NCI-H1092 (cell line): ENCODE measurements at regions not wholly inside any gene's neighbourhood (a gene's known extent, or its start where the extent isn't known, plus 50 kb on each side); places are given as distances from the start of the nearest gene placed in this dataset.
"Not testable (repeated sequence)": the region's sequence is repeated elsewhere in the genome, so short reads cannot be mapped to it uniquely, and the experiment has no call there.

ENCODE experiments used
- DNase-seq: peaks from one replicate; lab custom pipeline; 2025; lab: John Stamatoyannopoulos, UW

- DNase-seq, result no peak
Measured at GRCh38 chr17:77341069-77341541, 200.3 kb downstream of the SEC14L1 start.

- not testable (repeated sequence) for DNase-seq
Measured at GRCh38 chr17:77342656-77342990, 201.9 kb downstream of the SEC14L1 start.

GRCh38 chr17:77343031-77343800, 202.4 kb downstream of the SEC14L1 start:
- DNase-seq, result no peak

DNA sequence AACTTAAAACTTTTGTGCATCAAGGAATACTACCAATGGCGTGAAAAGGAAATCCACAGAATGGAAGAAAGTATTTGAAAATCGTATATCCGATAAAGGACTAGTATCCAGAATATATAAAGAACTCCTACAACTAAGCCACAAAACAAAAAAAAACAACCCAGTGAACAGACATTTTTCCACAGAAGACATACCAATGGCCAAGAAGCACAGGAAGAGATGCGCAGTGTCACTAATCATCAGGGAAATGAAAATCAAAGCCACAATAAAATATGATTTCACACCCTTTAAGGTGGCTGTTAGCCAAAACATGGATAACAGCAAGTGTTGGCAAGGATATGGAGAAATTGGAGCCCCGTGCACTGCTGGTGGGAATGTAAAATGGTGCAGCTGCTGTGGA, 203.3 kb downstream of the SEC14L1 start:
- no peak for DNase-seq

GRCh38 chr17:77345260-77345910, 204.6 kb downstream of the SEC14L1 start:
- DNase-seq, result no peak

GRCh38 chr17:77346765-77347164, 206.0 kb downstream of the SEC14L1 start:
- DNase-seq, result no peak

DNA sequence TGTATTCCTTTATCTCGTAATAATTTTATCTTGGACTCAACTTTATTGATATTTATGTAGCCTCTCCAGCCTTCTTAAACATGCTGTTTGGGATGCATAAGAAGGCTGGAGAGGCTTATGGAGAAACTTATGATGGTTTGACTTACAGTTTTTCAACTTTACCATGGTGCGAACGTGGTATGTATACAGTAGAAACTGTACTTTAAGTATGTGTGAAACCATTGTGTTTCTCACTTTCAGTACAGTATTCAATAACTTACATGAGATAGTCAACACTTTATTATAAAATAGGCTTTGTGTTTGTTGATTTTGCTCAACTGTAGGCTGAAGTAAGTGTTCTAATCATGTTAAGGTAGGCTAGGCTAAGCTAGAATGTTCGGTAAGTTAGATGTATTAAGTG, 206.8 kb downstream of the SEC14L1 start:
- no peak for DNase-seq

GRCh38 chr17:77349976-77350830, 209.4 kb downstream of the SEC14L1 start:
- no peak for DNase-seq

DNA sequence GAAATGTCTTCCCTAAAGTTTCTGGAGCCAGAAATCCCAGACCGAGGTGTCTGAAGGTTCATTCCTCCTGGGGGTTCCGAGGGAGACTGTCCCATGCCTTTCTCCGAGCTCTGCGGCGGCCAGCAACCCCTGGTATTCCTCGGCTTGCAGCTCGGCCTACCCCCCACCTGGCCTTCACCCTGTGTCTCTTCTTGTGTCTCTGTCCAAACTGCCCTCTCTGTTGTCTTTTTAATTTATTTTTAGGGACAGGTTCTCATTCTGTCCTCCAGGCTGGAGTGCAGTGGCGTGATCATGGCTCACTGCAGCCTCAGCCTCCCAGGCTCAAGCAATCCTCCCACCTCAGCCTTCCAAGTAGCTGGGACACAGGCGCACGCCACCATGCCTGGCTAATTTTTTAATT, 211.7 kb downstream of the SEC14L1 start:
- no peak for DNase-seq

- DNase-seq, result no peak
Measured at GRCh38 chr17:77352996-77353395, 212.2 kb downstream of the SEC14L1 start.

GRCh38 chr17:77353684-77354419, 213.1 kb downstream of the SEC14L1 start:
- DNase-seq, result no peak

DNA sequence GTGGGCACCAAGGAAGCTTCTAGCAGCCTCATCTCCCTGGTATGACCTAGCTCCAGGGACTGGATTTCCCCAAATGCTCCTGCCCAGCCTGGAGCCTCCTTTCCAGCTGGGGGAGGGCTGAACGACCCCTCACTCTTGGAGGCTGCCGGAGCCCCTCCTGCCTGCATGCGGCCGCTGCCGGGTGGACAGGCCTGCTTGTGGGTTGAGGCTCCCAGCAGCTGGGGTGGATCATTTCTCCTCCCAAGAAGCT, 213.6 kb downstream of the SEC14L1 start:
- no peak for DNase-seq

DNA sequence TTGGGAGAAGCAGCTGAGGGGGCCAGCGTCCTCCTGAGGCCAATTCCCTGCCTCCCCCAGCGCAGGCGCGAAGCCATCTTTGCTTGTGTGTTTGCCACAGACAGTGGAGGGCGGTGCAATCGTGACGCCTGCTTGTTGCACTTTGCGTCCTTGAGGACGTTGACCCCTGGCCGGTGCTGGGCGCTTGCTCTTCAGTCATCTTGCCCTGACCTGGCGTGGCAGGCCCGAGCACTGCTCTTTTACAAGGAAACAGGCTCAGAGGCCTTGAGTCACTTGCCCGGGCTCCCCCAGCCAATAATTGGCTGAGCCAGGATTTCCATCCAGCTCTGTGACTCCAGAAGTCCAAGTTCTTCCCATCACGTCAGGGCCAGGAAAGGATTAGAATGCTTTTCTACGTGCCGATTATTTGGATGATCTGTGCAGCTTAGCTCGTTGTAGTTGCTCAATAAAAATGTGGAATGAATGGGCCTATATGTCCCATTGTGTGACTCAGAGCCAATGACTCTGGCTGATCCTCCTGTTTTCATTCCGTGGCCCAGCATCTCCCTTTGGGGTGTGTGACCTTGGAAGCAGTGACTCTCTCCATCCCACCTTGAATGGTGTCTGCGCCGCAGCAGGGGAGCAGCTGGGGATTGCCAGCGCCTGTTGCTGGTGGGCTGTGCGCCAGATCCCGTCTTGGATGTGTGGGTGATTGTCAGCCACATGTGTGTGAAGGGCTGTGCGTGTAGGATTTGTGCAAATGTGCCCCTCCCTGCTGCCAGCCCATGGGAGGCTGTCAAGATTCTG, 214.1 kb downstream of the SEC14L1 start:
- DNase-seq, result no peak

- no peak for DNase-seq
Measured at GRCh38 chr17:77356109-77356689, 215.4 kb downstream of the SEC14L1 start.

DNA sequence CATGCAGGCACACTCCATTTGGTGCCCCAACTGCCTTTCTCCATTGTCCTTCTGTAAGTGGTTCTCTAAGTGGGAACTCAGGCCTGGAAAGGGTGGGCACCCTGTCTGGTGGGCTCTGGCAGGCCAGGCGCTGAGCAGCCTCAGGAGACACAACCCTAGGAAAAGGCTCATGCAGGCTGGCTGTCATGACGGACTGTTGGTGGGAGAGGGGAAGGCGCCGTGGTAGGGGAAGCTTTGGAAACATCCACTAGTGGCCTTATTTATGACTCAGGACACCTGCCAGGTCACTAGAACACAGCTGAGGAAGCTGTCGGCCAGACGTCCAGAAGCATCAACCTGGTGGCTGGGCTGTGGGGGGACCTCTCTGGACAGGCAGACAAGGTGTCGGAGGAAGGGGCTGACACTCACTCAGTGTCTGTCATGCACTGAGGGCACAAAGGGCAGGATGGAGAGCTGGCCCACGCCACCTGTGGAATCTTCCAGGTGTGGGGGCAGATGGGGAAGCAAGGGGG, 216.0 kb downstream of the SEC14L1 start:
- DNase-seq, result peak; percentile 10

- no peak for DNase-seq
Measured at GRCh38 chr17:77358801-77359200, 218.0 kb downstream of the SEC14L1 start.

DNA sequence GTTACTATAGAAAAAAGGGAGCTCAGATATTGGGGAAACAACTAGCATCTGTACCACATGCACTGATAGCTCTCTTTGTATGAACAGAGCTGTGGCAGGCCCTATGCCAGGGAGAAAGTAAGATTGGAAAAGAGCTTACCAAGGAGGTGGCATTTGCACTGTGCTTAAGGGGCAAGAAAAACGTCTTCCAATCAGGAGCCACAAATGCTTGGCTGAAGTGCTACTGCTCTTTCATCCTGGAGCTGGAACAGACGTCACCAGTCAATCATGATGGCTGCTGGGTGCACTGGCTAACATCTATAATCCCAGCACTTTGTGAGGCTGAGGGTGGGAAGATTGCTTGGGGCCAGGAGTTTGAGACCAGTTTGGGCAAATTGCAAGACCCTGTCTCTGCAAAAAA, 218.5 kb downstream of the SEC14L1 start:
- no peak for DNase-seq

DNA sequence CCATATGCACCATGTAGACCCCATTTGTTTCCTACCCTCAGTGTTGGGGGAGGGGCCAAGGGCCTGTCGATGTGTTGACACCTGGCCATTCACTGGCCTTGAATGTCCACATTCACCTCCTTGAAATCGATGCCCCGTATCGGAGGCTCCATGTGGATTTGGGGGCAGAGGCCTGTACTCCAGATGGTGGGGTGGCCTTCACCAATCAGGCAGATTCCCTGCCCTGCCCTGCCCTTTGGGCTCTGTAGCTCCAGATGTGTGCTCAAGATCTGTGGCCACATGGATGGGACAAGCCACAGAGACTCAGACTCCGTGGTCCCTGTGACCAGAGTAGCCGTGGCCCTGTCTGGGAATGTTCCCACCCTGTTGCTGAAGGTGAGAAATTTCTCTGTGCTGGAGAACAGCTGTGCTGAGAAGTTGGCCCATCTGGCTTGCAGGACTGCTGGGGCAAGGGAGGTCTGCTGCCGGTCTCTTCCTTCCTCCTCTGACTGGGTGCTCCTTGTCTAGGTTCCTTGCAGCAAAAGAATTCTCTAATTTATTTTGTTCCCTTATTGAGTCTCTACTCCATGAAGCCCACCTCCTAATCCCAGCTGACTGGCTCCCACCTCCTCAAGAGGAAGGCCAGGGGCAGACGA, 221.3 kb downstream of the SEC14L1 start:
- no peak for DNase-seq

DNA sequence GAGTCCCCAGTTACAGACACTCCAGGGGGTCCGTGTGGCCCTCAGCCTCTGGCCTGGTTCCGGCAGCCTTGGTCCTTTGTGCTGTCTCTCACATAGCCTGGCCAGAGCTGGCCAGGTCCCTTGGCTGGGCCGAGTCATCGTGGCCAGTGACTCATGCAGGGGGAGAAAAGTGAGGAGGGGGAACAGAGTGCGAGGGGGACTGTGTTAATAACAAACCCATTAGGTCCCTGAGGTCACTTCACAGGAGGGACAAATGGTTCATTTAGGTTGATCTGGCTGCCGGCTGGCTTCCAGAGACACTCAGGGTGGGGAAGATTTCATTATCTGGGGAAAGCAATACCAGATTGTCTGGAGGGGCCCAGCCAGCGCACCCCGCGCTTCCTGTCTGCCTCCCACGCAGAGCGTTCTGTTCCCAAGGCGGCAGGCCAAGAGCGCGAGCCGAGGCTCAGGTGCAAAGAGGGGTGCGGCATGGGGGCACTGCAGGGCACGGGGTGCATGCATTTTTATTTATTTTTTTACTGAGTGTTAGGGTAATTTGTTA, 223.1 kb downstream of the SEC14L1 start:
- no peak for DNase-seq

DNA sequence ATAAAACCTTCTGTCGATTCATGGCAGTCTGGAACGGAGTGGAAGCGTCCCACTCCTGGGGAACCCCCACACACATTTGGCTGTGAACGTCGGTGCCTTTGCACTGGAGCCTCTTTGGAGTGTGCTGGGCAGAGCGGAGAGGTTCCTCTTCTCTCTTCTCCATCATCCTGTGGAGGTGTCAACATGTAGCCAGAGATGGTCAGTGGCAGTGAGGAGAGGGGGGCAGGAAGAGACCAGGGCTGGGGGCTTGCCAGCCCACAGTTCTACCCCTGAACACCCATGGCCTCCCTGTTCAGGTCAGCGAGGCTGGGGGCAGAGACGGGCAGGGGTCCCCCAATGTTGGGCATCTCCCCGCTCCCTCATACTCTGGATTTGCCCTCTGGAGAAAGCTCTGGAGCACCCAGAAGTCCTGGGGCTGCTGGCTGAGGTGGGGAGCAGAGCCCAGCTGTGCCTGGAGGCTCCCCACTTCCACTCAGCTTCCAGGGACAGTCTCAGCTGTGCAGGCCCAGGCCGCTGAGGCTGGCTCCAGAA, 223.7 kb downstream of the SEC14L1 start:
- no peak for DNase-seq
